AML-193 (cell line): ENCODE measurements at regions not wholly inside any gene's neighbourhood (a gene's known extent, or its start where the extent isn't known, plus 50 kb on each side); places are given as distances from the start of the nearest gene placed in this dataset.

Experiments used
- DNase-seq, 2 experiments: peaks; one replicate each; lab custom pipeline; 2025; lab: John Stamatoyannopoulos, UW

GRCh38 chr12:84741031-84741430, 171.6 kb downstream of the SLC6A15 start:
- no peak for DNase-seq

DNA sequence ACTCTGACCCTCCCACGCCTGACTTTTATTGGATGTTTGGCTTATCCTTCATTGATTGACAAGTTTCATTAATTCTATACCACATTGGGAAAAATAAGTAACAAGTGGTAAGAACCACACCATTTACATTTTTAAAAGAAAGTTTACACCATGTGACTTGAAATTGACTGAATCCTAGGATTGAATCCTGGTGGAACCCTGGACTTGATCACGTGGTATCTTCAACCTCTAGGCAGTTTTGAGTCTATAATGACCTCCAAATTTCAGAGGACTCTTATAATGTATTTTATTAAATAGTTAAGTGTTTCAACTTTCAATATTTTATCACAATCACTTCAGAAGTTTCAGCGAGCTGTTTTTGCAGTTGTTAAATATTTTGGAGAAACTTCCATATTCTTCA, 172.0 kb downstream of the SLC6A15 start:
- DNase-seq, result no peak

DNA sequence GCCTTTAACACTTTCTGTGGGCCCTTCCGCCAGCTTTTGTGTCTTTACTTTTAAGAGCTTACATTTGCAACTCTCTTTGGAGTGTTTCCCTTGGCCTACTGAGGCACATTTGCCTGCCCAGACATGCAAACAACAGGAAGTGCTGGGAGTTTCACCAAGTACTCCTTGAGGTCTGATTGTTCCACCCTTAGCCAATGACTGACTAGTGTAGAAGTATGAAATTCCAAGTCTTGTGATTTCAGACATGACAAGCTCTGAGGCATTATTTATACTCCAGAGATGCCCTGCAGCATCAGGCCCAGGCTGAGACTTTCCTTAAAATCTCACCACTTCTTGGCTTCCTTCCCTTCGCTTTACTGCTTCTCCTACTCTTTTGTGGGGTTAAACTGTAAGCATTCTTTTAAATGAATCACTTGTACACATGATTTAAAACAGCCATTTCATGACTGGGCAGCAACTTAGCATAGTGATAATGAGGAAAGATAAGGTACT, 174.1 kb downstream of the SLC6A15 start:
- DNase-seq, result no peak

DNA sequence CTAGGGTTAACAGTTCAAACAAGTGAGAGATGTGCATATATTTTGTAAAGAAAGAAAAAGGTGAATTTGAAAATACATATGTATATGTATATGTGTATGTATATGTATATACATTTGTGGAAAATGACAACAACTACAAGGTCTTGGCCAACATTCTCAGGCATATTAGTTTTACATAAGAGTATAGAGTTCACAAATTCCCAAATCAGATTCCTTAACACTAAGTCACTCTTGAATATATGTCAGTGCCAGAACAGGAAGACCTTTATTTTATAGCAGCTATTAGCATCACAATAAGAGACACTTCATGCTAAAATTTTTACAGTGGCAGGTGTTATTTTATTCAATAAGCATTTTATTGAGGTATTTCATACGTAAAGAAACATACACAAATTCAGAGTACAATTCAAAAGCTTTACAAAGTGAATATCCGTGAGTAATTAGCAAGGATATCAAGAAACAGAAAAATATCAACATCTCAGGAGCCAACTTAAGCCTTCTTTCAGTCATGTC, 179.7 kb downstream of the SLC6A15 start:
- DNase-seq, result no peak

- DNase-seq, result no peak
Measured at GRCh38 chr12:84730561-84731162, 181.9 kb downstream of the SLC6A15 start.

GRCh38 chr12:84727961-84728360, 184.6 kb downstream of the SLC6A15 start:
- DNase-seq, result no peak

DNA sequence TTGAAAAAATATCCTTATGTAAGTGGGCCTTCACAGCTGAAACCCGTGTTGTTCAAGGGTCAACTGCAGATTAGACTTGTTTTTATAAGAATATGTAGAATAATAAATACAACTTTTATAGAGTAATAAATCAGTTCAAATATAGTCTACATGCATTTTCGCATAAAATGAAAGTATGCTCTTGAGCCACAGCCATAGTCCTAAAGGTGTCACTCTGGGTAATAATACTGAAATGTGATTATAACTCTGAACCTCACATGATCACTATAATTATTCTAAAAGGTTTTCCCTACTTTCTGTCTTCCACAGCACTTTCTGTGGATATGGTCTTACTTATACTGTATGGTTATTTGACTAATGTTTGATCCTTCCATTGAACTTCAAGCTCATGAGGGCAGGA, 185.8 kb downstream of the SLC6A15 start:
- no peak for DNase-seq

- DNase-seq, result no peak
Measured at GRCh38 chr12:84723988-84724387, 188.6 kb downstream of the SLC6A15 start.

GRCh38 chr12:84719997-84720396, 192.6 kb downstream of the SLC6A15 start:
- DNase-seq, result no peak

DNA sequence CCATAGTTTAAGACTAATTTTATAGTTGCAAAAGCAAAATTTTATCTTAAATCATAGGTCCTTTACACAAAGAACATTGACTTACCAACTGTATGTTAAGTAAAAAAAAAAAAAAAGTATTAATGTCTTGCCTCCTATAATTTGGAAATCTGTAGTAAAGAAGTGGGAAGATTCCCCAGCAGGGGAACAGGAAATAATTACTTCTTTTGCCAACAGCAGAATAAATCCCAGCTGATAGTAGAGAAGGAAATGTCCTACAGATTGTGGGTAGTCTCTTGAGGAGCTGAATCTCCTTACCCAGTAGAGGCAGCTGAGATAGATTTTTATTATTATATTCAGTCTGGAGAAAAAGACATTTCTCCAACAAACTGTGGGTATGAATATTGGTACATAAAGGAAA, 193.7 kb downstream of the SLC6A15 start:
- DNase-seq, result no peak

DNA sequence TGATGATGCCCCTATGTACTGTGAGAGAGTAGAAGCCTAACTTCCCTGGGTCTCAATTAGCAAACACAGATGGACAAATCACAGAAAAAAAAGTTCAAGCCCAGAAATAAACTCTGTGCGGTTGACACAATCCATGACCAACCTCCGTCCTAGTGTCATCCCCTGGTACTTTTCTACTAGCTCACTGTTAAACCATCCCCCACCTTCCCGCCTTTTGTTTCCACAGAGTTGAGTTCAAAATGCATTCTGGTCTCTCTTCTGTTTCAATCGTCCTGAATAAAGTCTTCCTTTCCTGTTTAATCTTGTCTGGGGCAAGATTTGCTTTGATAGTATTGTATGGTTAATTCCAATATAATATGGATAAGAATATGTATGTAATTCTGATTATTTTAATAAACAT, 199.9 kb downstream of the SLC6A15 start:
- no peak for DNase-seq

GRCh38 chr12:84706374-84706773, 206.2 kb downstream of the SLC6A15 start:
- no peak for DNase-seq

DNA sequence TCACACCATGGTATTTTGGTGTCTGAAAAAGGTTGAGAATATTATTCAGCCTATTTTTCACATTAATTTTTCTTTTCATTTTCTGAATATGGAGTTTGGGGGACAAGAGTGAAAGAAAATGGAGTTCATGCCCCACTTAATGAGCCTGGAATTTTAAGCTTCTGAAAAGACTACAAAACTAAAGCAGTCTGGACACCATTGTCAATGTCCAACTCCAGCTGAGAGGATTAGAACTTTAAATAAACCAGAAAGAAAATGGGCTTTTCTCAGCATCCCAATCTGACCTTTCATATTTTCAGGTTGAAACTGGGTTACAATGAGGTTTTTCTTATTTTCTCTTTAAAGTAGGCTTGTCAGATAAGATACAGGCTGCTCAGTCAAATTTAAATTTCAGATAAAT, 207.7 kb downstream of the SLC6A15 start:
- no peak for DNase-seq

- DNase-seq, result no peak
Measured at GRCh38 chr12:84702001-84702400, 210.6 kb downstream of the SLC6A15 start.

DNA sequence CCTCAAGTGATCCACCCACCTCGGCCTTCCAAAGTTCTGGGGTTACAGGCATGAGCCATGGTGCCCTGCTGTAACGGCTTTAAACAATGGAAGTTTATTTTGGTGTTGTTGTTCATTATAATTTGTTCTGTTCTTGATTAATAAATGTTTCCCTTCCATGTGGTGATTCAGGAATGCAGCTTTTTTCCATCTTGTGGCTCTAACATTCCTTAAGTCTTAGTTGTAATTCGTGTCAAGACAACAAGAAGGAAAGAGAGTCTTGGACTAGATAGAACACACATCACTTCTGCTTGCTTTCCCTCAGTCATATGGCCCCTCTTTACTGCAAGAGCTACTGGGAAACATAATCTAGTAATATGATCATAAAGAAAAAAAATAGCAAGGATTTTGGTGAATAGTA, 211.6 kb downstream of the SLC6A15 start:
- DNase-seq, result no peak

DNA sequence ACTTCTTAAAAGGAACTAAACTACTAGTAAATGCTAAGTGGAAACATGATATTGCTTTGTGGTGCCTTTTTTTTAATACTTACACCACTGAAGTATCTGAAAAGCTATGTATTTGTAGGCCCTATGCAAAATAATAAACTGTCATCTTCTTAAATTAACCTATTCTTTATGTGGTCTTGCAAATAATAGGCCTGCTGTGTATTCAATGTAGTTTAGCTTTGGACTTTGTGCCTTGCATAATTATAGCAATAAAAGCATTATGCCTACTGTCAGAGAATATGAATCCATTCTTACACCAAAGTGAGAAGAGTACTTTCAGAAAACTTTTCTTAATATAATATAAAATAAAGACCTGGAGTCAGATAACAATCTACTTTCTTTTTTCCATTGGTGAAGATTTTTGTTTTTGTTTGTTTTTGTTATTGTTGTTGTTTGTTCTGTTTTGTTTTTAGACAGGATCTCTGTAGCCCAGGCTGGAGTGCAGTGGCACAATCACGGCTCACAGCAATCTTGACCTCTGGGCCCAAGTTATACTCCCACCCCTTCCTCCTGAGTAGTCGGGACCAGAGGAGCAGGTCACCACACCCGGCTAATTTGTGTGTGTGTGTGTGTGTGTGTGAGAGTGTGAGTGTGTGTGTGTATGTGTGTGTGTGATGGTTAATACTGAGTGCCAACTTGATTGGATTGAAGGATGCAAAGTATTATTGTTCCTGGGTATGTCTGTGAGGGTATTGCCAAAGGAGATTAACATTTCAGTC, 213.8 kb downstream of the SLC6A15 start:
- no peak for DNase-seq

GRCh38 chr12:84696908-84697540, 215.6 kb downstream of the SLC6A15 start:
- DNase-seq, result no peak

DNA sequence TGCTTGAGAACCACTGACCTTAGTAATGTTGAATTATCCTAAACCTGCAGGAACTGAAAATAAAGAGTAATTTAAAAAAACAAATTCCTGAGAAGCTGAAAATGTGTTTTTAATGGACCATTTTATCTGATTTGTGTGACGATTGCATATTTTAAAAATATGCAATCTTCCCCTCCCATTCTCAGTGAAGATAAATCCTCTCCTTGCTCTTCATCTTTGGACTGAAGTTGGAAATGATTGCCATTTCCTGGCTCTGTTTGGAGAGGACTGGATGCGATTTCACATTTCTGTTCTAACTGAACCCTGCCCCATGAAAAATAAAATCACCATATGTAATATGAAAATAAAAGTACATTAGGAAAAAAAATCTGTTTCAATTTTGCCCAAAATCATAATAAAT, 216.3 kb downstream of the SLC6A15 start:
- DNase-seq, result no peak

DNA sequence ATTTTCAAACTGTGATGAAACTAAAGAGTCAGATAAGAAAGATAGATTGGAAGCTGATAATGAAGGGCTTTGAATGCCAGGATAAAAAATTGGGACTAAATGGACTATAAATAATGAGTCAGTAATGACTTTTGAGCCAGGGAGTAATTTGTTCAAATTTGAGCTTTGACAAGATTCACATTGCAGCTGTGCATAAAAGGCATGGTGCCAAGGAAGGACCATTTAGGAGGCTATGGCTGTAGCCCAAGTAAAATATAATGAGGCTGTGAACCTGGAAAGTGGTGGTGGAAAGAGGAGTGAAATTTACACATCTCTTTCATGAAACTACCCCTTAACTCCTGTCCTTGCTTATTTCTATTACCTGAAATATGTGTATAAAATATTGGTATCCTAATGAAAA, 218.5 kb downstream of the SLC6A15 start:
- DNase-seq, result no peak

- no peak for DNase-seq
Measured at GRCh38 chr12:84692071-84692470, 220.5 kb downstream of the SLC6A15 start.

GRCh38 chr12:84691266-84691665, 221.3 kb downstream of the SLC6A15 start:
- DNase-seq, result no peak

GRCh38 chr12:84689638-84690037, 223.0 kb downstream of the SLC6A15 start:
- no peak for DNase-seq

DNA sequence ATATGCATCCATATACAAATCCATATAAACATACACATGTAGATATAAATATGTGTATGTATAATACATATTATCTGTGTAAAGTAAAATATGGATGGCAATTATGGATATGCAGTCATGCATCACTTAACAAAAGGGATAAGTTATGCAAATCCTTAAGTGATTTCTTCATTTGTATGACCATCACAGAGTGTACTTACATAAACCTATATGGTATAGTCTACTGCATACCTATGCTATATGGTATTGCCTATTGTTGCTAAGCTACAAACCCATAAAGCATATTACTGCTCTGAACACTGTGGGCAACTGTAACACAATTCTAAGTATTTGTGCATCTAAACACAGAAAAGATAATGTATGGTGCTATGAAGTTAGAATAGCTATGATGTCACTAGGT, 227.2 kb downstream of the SLC6A15 start:
- DNase-seq, result no peak
